ENCODE measurements at regions not wholly inside any gene's neighbourhood (a gene's known extent, or its start where the extent isn't known, plus 50 kb on each side); places are given as distances from the start of the nearest gene placed in this dataset.
"Not testable (repeated sequence)": the region's sequence is repeated elsewhere in the genome, so short reads cannot be mapped to it uniquely, and the experiment has no call there.

- DNase-seq, result no peak
Measured at GRCh38 chr2:49801898-49802450, 647.7 kb upstream of the FSHR start.

GRCh38 chr2:49798570-49798969 is 644.3 kb upstream of the FSHR start:
- no peak for DNase-seq

GRCh38 chr2:49796266-49796665 is 642.0 kb upstream of the FSHR start:
- no peak for DNase-seq

GRCh38 chr2:49794396-49794795 is 640.1 kb upstream of the FSHR start:
- no peak for DNase-seq

- DNase-seq, result no peak
Measured at GRCh38 chr2:49788300-49788699, 634.0 kb upstream of the FSHR start.

- no peak for DNase-seq
Measured at GRCh38 chr2:49780949-49781348, 626.6 kb upstream of the FSHR start.

- no peak for DNase-seq
Measured at GRCh38 chr2:49772299-49772970, 618.1 kb upstream of the FSHR start.

GRCh38 chr2:49770919-49771318 is 616.6 kb upstream of the FSHR start:
- DNase-seq, result no peak

- DNase-seq, result no peak
Measured at GRCh38 chr2:49767316-49767715, 613.0 kb upstream of the FSHR start.

GRCh38 chr2:49755777-49756176 is 601.5 kb upstream of the FSHR start:
- no peak for DNase-seq

GRCh38 chr2:49754381-49754780 is 600.1 kb upstream of the FSHR start:
- no peak for DNase-seq

- DNase-seq, result no peak
Measured at GRCh38 chr2:49753344-49753985, 599.1 kb upstream of the FSHR start.

- no peak for DNase-seq
Measured at GRCh38 chr2:49737606-49738005, 583.3 kb upstream of the FSHR start.

GRCh38 chr2:49732924-49733323 is 578.6 kb upstream of the FSHR start:
- not testable (repeated sequence) for DNase-seq

- no peak for DNase-seq
Measured at GRCh38 chr2:49719241-49719640, 564.9 kb upstream of the FSHR start.

- DNase-seq, result no peak
Measured at GRCh38 chr2:49715597-49715996, 561.3 kb upstream of the FSHR start.

- DNase-seq, result no peak
Measured at GRCh38 chr2:49714454-49714853, 560.1 kb upstream of the FSHR start.

GRCh38 chr2:49702740-49703139 is 548.4 kb upstream of the FSHR start:
- no peak for DNase-seq

- DNase-seq, result no peak
Measured at GRCh38 chr2:49693961-49694360, 539.6 kb upstream of the FSHR start.

GRCh38 chr2:49692022-49692421 is 537.7 kb upstream of the FSHR start:
- DNase-seq, result not testable (repeated sequence)

- DNase-seq, result no peak
Measured at GRCh38 chr2:49687918-49688317, 533.6 kb upstream of the FSHR start.

- no peak for DNase-seq
Measured at GRCh38 chr2:49686897-49687442, 532.7 kb upstream of the FSHR start.

- no peak for DNase-seq
Measured at GRCh38 chr2:49686291-49686690, 532.0 kb upstream of the FSHR start.

GRCh38 chr2:49677227-49677626 is 522.9 kb upstream of the FSHR start:
- DNase-seq, result no peak
